Right atrium auricular region (tissue), 2 donors: ENCODE measurements at regions not wholly inside any gene's neighbourhood (a gene's known extent, or its start where the extent isn't known, plus 50 kb on each side); places are given as distances from the start of the nearest gene placed in this dataset.
"Not testable (repeated sequence)": the region's sequence is repeated elsewhere in the genome, so short reads cannot be mapped to it uniquely, and the experiment has no call there.

Source experiments
- DNase-seq: peaks from one replicate; pipeline ENCODE4 v3.0.0-alpha.2; 2019; ENCODE audit warnings: low spot score
- H3K27ac ChIP-seq, 2 donors: fragments of 200-600 bp; sonication (generic); 1 replicate in 1 of 2; 2 replicates in 1 of 2; pipeline ENCODE4 v1.5.1; 2016 to 2019
- H3K27me3 ChIP-seq, 2 donors: fragments of 200-600 bp; sonication (generic); one replicate each; pipeline versions ENCODE4 v1.5.1 to v1.6.0; 2017 to 2019
- H3K36me3 ChIP-seq: fragments of 200-600 bp; sonication (generic); one replicate; pipeline ENCODE4 v1.5.1; 2016
- H3K4me1 ChIP-seq, 2 donors: fragments of 200-600 bp; sonication (generic); one replicate each; pipeline versions ENCODE4 v1.5.1 to v1.6.0; 2017 to 2019
- H3K4me3 ChIP-seq, 2 donors: fragments of 200-600 bp; sonication (generic); 1 replicate in 1 of 2; 2 replicates in 1 of 2; pipeline ENCODE4 v1.5.1; 2017 to 2019; ENCODE audit warnings: mild to moderate bottlenecking in 1 of 2, moderate library complexity in 1 of 2
- H3K9me3 ChIP-seq, 2 donors: fragments of 200-600 bp; sonication (generic); one replicate each; pipeline ENCODE4 v1.5.1; 2019
- TF ChIP-seq, protein P1 (sequence below), 2 donors: fragments of 200-600 bp; sonication (generic); IDR thresholded peaks; one replicate each; pipeline ENCODE4 v1.5.1; 2019; ENCODE audit warnings: antibody characterized with exemption in 2 of 2

DNA sequence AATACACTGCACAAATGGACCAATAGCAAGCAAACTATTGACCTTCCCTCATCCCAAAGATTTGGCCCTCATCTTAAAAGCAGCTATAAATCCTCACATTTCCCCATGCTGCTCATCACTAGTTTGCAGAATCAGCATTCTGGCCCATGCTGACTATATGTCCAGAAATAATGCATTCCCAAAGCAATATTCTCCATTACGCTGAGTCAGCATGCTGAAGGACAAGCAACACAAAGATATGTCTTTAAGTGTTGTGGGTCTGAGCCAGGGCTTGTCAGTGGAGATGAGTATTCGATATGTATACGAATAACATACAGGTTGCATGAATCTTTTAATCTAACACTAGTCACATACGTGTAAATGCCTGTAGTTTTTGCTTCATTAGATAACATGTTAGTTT is 1045.0 kb upstream of the DDX18 start:
- no peak overlapping the region for H3K4me3 ChIP-seq
- no peak overlapping the region for H3K27ac ChIP-seq
- no peaks in the 10 kb centered on the region for H3K27me3 ChIP-seq
- DNase-seq = no peak
- TF ChIP-seq, protein P1, sequence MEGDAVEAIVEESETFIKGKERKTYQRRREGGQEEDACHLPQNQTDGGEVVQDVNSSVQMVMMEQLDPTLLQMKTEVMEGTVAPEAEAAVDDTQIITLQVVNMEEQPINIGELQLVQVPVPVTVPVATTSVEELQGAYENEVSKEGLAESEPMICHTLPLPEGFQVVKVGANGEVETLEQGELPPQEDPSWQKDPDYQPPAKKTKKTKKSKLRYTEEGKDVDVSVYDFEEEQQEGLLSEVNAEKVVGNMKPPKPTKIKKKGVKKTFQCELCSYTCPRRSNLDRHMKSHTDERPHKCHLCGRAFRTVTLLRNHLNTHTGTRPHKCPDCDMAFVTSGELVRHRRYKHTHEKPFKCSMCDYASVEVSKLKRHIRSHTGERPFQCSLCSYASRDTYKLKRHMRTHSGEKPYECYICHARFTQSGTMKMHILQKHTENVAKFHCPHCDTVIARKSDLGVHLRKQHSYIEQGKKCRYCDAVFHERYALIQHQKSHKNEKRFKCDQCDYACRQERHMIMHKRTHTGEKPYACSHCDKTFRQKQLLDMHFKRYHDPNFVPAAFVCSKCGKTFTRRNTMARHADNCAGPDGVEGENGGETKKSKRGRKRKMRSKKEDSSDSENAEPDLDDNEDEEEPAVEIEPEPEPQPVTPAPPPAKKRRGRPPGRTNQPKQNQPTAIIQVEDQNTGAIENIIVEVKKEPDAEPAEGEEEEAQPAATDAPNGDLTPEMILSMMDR (IDR thresholded peaks at IDR 0.05) = no peak
- H3K36me3 ChIP-seq = no peaks in the 10 kb centered on the region
- H3K9me3 ChIP-seq = no peaks in the 10 kb centered on the region
- no peaks in the 10 kb centered on the region for H3K4me1 ChIP-seq

DNA sequence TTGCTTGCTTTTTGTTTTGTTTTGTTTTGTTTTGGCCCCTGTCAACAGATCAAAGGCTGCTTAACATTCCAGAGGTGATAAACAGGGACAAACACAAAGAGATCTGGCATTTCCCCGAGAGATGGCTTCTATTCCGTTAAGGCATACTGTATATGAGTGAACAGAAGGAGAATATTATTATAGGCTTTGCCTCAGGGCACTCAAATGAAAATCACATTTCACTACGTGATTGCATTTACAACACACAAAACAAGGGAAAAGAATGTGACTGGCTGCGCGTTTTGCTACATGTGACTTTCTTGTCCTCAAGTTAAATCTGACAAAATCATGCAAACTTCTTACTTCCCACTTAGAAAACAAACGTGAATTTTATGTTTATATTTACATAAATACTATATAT is 1037.9 kb upstream of the DDX18 start:
- H3K9me3 ChIP-seq = no peaks in the 10 kb centered on the region
- H3K4me3 ChIP-seq = no peak overlapping the region
- no peak overlapping the region for H3K27ac ChIP-seq
- no peaks in the 10 kb centered on the region for H3K27me3 ChIP-seq
- no peaks in the 10 kb centered on the region for H3K36me3 ChIP-seq
- no peak for DNase-seq
- H3K4me1 ChIP-seq = no peaks in the 10 kb centered on the region
- TF ChIP-seq, protein P1 (IDR thresholded peaks at IDR 0.05) = no peak

DNA sequence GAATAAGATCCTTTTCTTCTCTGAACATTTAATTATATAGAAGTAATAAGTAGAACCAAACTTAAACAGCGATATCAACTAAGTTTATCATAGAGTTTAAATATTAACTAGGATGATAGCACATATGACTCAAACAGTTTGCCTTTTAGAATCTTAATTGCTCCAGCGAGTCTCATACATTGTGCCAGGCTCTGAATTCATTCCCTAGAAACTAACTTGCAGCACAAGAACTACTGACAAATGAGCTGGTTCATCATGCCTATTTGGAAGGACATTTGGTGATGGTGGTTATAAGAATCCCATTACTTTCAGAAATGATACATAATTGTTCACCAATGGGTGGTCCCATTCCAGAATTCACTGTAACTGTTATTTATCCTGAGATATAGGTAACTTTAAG is 1026.6 kb upstream of the DDX18 start:
- H3K4me3 ChIP-seq = no peak overlapping the region
- no peaks in the 10 kb centered on the region for H3K9me3 ChIP-seq
- no peak for DNase-seq
- H3K27me3 ChIP-seq = no peaks in the 10 kb centered on the region
- no peak overlapping the region for H3K27ac ChIP-seq
- no peaks in the 10 kb centered on the region for H3K4me1 ChIP-seq
- H3K36me3 ChIP-seq = no peaks in the 10 kb centered on the region
- TF ChIP-seq, protein P1 (IDR thresholded peaks at IDR 0.05) = no peak

GRCh38 chr2:116802671-116803070 is 1011.8 kb upstream of the DDX18 start:
- H3K4me1 ChIP-seq = no peaks in the 10 kb centered on the region
- no peak for DNase-seq
- TF ChIP-seq, protein P1 (IDR thresholded peaks at IDR 0.05) = no peak
- no peak overlapping the region for H3K4me3 ChIP-seq
- no peak overlapping the region for H3K27ac ChIP-seq
- H3K9me3 ChIP-seq = no peaks in the 10 kb centered on the region
- H3K27me3 ChIP-seq = no peaks in the 10 kb centered on the region
- no peaks in the 10 kb centered on the region for H3K36me3 ChIP-seq

DNA sequence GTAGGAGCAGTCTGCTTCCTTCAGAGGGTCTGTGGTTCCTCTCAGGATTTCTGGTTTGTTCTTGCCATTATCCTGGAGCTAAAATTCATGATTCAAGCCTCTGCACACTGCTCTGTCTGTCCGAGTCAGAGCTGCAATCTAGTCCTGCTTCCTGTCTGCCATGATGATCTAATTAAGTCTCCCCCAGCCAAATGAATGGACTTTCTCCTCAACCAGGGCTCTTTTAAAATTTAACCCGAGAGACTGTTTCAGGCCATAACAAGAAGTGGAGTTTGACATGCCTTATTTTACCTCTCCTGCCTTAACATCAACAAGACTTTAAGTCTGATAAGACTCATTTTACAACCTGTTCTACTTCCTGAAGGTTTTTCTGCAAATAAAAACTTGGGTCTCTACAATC is 1009.6 kb upstream of the DDX18 start:
- no peak for DNase-seq
- TF ChIP-seq, protein P1 (IDR thresholded peaks at IDR 0.05) = no peak
- Histone ChIP-seq H3K27me3 (no peaks in the 10 kb centered on the region), H3K9me3 (no peaks in the 10 kb centered on the region), H3K4me3 (no peak overlapping the region), H3K27ac (no peak overlapping the region), H3K36me3 (no peaks in the 10 kb centered on the region), H3K4me1 (no peaks in the 10 kb centered on the region)

GRCh38 chr2:116806505-116806904 is 1008.0 kb upstream of the DDX18 start:
- not testable (repeated sequence) for H3K4me3 ChIP-seq, H3K9me3 ChIP-seq, H3K36me3 ChIP-seq, H3K4me1 ChIP-seq, H3K27ac ChIP-seq, DNase-seq, H3K27me3 ChIP-seq
